ENCODE measurements at regions not wholly inside any gene's neighbourhood (a gene's known extent, or its start where the extent isn't known, plus 50 kb on each side); places are given as distances from the start of the nearest gene placed in this dataset.

GRCh38 chr1:94357661-94358060 is 60.5 kb upstream of the ABCD3 start:
- Mint-ChIP-seq H3K4me3 (no peak overlapping the region), H3K27ac (no peak overlapping the region), H3K4me1 (no peaks in the 10 kb centered on the region), H3K27me3 (ENCODE audit: low read depth) (no peaks in the 10 kb centered on the region), H3K36me3 (no peaks in the 10 kb centered on the region), H3K9me3 (peaks cover 11% of the 10 kb centered on the region)
- CTCF ChIA-PET = no interaction called here
- POLR2A ChIA-PET = no interaction called here
- ATAC-seq (no peak), DNase-seq (ENCODE audit: low spot score) (no peak)
- TF ChIP-seq GTF2I (CRISPR knock-in tag; conservative IDR thresholded peaks at IDR 0.05) = no peak
- no peak for TF ChIP-seq ATF3 (CRISPR knock-in tag; conservative IDR thresholded peaks at IDR 0.05)
- no peak for TF ChIP-seq ZBTB43 (CRISPR knock-in tag; IDR thresholded peaks at IDR 0.05)
- TF ChIP-seq PRRX2 (CRISPR knock-in tag; IDR thresholded peaks at IDR 0.05) = no peak

- ATAC-seq (no peak), DNase-seq (ENCODE audit: low spot score) (no peak)
- Mint-ChIP-seq H3K4me3 (no peak overlapping the region), H3K4me1 (no peaks in the 10 kb centered on the region), H3K27ac (no peak overlapping the region), H3K27me3 (ENCODE audit: low read depth) (peaks cover 6% of the 10 kb centered on the region), H3K9me3 (no peaks in the 10 kb centered on the region), H3K36me3 (no peaks in the 10 kb centered on the region)
- TF ChIP-seq CREB1 (CRISPR knock-in tag; IDR thresholded peaks at IDR 0.05) (no peak), KAT7 (CRISPR knock-in tag; IDR thresholded peaks at IDR 0.05; ENCODE audit: borderline replicate concordance) (no peak), CREM (CRISPR knock-in tag; IDR thresholded peaks at IDR 0.05) (no peak), TCF7 (CRISPR knock-in tag; IDR thresholded peaks at IDR 0.05; ENCODE audit: low read depth) (no peak), ZMAT4 (CRISPR knock-in tag; IDR thresholded peaks at IDR 0.05) (no peak), IRF1 (CRISPR knock-in tag; IDR thresholded peaks at IDR 0.05) (no peak), AFF4 (CRISPR knock-in tag; IDR thresholded peaks at IDR 0.05; ENCODE audit: borderline replicate concordance) (no peak), ELF4 (CRISPR knock-in tag; IDR thresholded peaks at IDR 0.05; ENCODE audit: low read depth) (no peak), SOX15 (CRISPR knock-in tag; IDR thresholded peaks at IDR 0.05) (no peak), E2F4 (CRISPR knock-in tag; IDR thresholded peaks at IDR 0.05; ENCODE audit: borderline replicate concordance, low read depth) (no peak)
- CTCF ChIA-PET = interaction anchor here (1.3 to 1.8 kb wide), 2 partner anchors 20 to 316 kb away, joined by 5 to 7 read pairs; no protein-coding TSS in a partner anchor
- POLR2A ChIA-PET = no interaction called here
These were observed 62.7 kb upstream of the ABCD3 start for GRCh38 chr1:94355485-94355980.

GRCh38 chr1:94351481-94351880 is 66.7 kb upstream of the ABCD3 start:
- TF ChIP-seq NFE2L1 (CRISPR knock-in tag; IDR thresholded peaks at IDR 0.05) (no peak), MXD4 (CRISPR knock-in tag; IDR thresholded peaks at IDR 0.05; ENCODE audit: borderline replicate concordance) (no peak), OVOL2 (CRISPR knock-in tag; IDR thresholded peaks at IDR 0.05; ENCODE audit: borderline replicate concordance) (no peak), NR1H2 (CRISPR knock-in tag; IDR thresholded peaks at IDR 0.05) (no peak), ATF6 (CRISPR knock-in tag; IDR thresholded peaks at IDR 0.05) (no peak), TCF7 (CRISPR knock-in tag; IDR thresholded peaks at IDR 0.05; ENCODE audit: low read depth) (no peak), PREB (CRISPR knock-in tag; IDR thresholded peaks at IDR 0.05; ENCODE audit: borderline replicate concordance) (no peak), E2F5 (CRISPR knock-in tag; IDR thresholded peaks at IDR 0.05) (no peak)
- DNase-seq (ENCODE audit: low spot score) (no peak), ATAC-seq (no peak)
- H3K27ac Mint-ChIP-seq = no peak overlapping the region
- H3K9me3 Mint-ChIP-seq = no peaks in the 10 kb centered on the region
- H3K4me3 Mint-ChIP-seq = no peak overlapping the region
- POLR2A ChIA-PET = no interaction called here
- peaks cover 7% of the 10 kb centered on the region for H3K27me3 Mint-ChIP-seq (ENCODE audit: low read depth)
- H3K4me1 Mint-ChIP-seq = no peaks in the 10 kb centered on the region
- CTCF ChIA-PET = no interaction called here
- H3K36me3 Mint-ChIP-seq = no peaks in the 10 kb centered on the region
